Nephron progenitor cell (in vitro differentiated cells): ENCODE measurements at regions not wholly inside any gene's neighbourhood (a gene's known extent, or its start where the extent isn't known, plus 50 kb on each side); places are given as distances from the start of the nearest gene placed in this dataset.

Source experiments
- DNase-seq: peaks from one replicate; pipeline ENCODE4 v3.0.0; 2021
- H3K27ac Mint-ChIP-seq: 2 replicates; pipeline ENCODE4 v1.8.0; 2021; ENCODE audit warnings: mild to moderate bottlenecking, moderate library complexity, mixed read lengths
- H3K27me3 Mint-ChIP-seq: 2 replicates; pipeline ENCODE4 v1.8.0; 2021; ENCODE audit warnings: mild to moderate bottlenecking, low read depth, mixed read lengths; ENCODE audit not compliant: poor library complexity
- H3K36me3 Mint-ChIP-seq: 2 replicates; pipeline ENCODE4 v1.8.0; 2021; ENCODE audit warnings: low read depth, mixed read lengths
- H3K4me1 Mint-ChIP-seq: 2 replicates; pipeline ENCODE4 v1.8.0; 2021; ENCODE audit warnings: mixed read lengths
- H3K4me3 Mint-ChIP-seq: 2 replicates; pipeline ENCODE4 v1.8.0; 2021; ENCODE audit warnings: mild to moderate bottlenecking, moderate library complexity, mixed read lengths
- H3K9me3 Mint-ChIP-seq: 2 replicates; pipeline ENCODE4 v1.8.0; 2021; ENCODE audit warnings: mild to moderate bottlenecking, moderate library complexity, mixed read lengths
- TF ChIP-seq, protein P1 (sequence below): fragments of 200-600 bp; sonication (generic); IDR thresholded peaks from 2 replicates; pipeline ENCODE4 v1.5.0; 2021; ENCODE audit warnings: antibody characterized with exemption

DNA sequence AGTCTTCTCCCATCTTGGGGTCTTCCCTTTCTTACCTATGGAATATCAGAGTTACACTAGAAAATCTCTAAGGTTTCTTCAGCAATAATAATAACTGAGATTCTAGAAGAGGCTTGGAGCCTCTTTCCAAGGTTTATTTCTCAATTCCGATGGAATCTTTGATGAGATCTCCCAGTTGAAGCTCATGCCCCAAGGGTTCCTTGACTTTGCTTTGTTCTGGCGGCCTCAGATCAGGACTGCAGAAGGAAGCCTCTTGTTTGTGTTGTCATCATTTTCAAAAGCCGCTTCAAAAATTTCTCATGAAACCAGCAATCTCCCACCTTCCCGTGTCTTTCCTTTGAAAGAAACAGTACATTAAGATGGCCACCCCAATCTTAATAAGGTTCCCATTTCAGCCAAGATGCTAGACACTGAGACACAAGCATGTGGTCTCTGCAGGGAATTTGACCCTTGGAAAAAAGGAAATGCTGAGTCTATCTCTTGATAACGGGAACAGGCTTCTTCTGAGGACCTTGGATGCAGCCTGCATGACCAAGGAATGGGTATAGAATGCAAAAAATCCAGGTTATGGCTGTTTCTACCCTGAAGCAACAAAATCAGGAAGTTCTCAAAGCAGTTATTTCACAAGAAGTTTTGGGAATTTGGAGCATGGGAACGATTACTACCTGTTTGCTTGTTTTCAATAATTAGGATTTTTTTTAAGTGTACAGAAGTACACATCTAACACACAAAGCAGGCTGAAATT lies 141.6 kb downstream of the CD24 start:
- H3K27me3 Mint-ChIP-seq, result peaks cover 8% of the 10 kb centered on the region
- H3K27ac Mint-ChIP-seq, result no peak overlapping the region
- H3K36me3 Mint-ChIP-seq, result no peaks in the 10 kb centered on the region
- H3K9me3 Mint-ChIP-seq, result peaks cover 9% of the 10 kb centered on the region
- TF ChIP-seq, protein P1, sequence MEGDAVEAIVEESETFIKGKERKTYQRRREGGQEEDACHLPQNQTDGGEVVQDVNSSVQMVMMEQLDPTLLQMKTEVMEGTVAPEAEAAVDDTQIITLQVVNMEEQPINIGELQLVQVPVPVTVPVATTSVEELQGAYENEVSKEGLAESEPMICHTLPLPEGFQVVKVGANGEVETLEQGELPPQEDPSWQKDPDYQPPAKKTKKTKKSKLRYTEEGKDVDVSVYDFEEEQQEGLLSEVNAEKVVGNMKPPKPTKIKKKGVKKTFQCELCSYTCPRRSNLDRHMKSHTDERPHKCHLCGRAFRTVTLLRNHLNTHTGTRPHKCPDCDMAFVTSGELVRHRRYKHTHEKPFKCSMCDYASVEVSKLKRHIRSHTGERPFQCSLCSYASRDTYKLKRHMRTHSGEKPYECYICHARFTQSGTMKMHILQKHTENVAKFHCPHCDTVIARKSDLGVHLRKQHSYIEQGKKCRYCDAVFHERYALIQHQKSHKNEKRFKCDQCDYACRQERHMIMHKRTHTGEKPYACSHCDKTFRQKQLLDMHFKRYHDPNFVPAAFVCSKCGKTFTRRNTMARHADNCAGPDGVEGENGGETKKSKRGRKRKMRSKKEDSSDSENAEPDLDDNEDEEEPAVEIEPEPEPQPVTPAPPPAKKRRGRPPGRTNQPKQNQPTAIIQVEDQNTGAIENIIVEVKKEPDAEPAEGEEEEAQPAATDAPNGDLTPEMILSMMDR, result no peak
- no peaks in the 10 kb centered on the region for H3K4me1 Mint-ChIP-seq
- no peak for DNase-seq
- no peak overlapping the region for H3K4me3 Mint-ChIP-seq

DNA sequence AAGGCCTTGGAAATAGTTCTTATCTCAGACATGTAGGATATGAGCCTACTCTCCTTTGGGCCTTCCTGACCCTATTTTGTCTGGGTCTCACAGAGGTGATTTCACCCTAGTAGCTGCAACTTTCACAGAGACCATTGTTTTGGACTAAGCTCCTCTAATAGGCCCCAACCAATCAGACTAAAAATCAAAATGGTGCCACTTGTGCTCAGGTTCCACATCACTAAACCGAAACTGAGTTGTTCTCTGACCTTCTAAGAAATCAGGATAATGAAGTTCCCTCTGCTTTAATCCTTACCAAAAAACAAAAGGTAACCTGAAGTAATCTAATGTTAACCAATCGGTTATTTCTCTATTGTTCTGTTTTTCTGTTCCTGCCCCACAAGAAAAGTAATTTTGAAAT lies 143.6 kb downstream of the CD24 start:
- DNase-seq, result no peak
- Mint-ChIP-seq H3K27ac (no peak overlapping the region), H3K27me3 (peaks cover 2% of the 10 kb centered on the region), H3K4me3 (no peak overlapping the region), H3K9me3 (peaks cover 9% of the 10 kb centered on the region), H3K36me3 (no peaks in the 10 kb centered on the region), H3K4me1 (no peaks in the 10 kb centered on the region)
- TF ChIP-seq, protein P1, result no peak

DNA sequence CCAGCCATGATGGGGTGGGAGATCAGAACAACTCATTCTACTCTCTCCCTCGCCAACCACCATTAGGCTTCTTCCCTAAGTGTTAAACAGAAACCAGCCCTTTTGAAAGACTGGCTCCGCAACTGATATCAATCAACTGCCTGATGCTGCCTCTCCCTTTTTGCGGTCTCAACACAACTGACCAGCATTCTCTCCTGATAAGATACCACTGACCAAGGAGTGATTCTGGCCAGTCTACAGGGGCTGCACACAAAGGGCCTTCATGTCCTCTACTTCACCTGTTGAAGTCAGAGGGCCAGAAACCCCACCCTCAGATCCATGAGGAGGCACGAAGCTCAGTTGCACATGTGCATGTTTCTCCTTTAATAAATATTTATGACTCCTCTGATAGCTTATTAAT lies 145.1 kb downstream of the CD24 start:
- no peaks in the 10 kb centered on the region for H3K36me3 Mint-ChIP-seq
- H3K27ac Mint-ChIP-seq, result no peak overlapping the region
- DNase-seq, result no peak
- no peak overlapping the region for H3K4me3 Mint-ChIP-seq
- H3K9me3 Mint-ChIP-seq, result peaks cover 9% of the 10 kb centered on the region
- H3K4me1 Mint-ChIP-seq, result no peaks in the 10 kb centered on the region
- TF ChIP-seq, protein P1, result no peak
- peaks cover 2% of the 10 kb centered on the region for H3K27me3 Mint-ChIP-seq

DNA sequence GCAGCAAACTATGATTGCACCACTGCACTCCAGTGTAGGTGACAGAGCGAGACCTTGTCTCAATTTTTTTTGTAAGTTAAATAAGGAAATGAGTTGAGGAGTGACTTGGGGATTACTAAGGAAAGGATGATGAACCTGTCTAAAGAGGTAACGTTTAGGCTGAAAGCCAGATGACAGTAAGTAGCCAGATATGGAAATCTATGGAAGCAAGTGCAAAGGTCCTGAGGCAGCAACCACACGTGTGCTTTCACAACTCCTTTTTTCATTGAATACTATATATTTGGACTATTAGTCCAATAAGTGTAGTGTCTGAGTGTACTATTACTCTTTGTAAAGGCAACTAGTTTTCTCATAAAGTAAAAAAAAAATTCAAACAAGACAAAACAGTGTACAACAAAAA lies 147.4 kb downstream of the CD24 start:
- Mint-ChIP-seq H3K4me3 (no peak overlapping the region), H3K9me3 (peaks cover 9% of the 10 kb centered on the region), H3K27me3 (peaks cover 2% of the 10 kb centered on the region), H3K4me1 (no peaks in the 10 kb centered on the region), H3K27ac (no peak overlapping the region), H3K36me3 (no peaks in the 10 kb centered on the region)
- TF ChIP-seq, protein P1, result no peak
- no peak for DNase-seq

DNA sequence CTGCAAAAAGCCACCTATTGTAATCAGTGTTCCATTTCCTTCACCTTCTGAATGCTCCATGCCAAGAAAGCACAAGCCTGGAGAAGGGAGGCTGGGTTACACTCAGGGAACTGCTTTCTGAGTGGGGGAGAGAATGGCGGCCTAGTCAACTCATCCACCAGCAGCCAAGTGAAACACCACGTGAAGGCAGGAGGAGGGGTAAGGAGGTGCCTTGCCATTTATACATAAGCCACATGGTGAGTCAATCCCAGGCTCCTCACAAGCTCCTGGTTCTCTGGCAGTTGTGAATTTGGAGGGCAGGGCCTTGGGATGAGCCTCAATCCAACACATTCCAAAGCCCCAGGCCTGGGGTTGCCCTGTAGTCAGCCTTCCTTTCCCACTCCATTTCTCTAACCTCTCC lies 149.4 kb downstream of the CD24 start:
- Mint-ChIP-seq H3K4me1 (peaks cover 9% of the 10 kb centered on the region), H3K36me3 (no peaks in the 10 kb centered on the region), H3K4me3 (no peak overlapping the region), H3K9me3 (peaks cover 9% of the 10 kb centered on the region), H3K27me3 (no peaks in the 10 kb centered on the region), H3K27ac (no peak overlapping the region)
- no peak for DNase-seq
- TF ChIP-seq, protein P1, result no peak

DNA sequence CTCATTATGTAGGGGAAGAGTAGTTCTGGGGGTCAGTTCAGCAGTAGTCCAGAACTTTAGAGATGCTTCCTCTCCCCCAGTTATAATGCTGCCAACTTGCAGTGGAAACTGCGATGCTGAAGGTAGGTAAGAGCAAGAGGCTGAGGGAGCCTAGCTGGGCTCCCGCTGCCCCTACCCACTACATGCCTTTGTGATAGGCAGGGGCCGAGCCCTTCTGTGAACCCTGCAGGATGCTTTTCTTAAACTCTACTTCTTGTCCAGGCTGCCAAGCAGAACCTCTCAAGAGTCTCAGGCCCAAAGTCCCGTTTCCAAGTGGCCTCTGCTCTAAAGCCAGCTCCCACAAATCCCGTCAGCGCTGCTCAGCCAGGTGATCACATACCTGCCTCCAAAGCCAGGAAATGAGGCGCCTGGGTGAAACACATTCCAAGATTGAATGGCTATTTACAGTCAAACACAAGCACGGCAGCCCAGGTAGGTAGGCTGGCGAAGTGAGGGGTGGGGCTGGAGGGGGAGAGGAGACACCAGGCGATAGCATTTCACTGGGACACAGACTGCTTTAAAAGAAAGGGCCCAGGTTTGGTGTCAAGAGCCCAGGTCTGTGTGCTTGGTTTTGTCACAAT lies 150.7 kb downstream of the CD24 start:
- Mint-ChIP-seq H3K36me3 (no peaks in the 10 kb centered on the region), H3K9me3 (peaks cover 4% of the 10 kb centered on the region), H3K27ac (no peak overlapping the region), H3K4me3 (no peak overlapping the region), H3K4me1 (peaks cover 9% of the 10 kb centered on the region), H3K27me3 (no peaks in the 10 kb centered on the region)
- TF ChIP-seq, protein P1, result no peak
- no peak for DNase-seq
